ENCODE measurements at regions not wholly inside any gene's neighbourhood (a gene's known extent, or its start where the extent isn't known, plus 50 kb on each side); places are given as distances from the start of the nearest gene placed in this dataset.
"Not testable (repeated sequence)": the region's sequence is repeated elsewhere in the genome, so short reads cannot be mapped to it uniquely, and the experiment has no call there.

DNA sequence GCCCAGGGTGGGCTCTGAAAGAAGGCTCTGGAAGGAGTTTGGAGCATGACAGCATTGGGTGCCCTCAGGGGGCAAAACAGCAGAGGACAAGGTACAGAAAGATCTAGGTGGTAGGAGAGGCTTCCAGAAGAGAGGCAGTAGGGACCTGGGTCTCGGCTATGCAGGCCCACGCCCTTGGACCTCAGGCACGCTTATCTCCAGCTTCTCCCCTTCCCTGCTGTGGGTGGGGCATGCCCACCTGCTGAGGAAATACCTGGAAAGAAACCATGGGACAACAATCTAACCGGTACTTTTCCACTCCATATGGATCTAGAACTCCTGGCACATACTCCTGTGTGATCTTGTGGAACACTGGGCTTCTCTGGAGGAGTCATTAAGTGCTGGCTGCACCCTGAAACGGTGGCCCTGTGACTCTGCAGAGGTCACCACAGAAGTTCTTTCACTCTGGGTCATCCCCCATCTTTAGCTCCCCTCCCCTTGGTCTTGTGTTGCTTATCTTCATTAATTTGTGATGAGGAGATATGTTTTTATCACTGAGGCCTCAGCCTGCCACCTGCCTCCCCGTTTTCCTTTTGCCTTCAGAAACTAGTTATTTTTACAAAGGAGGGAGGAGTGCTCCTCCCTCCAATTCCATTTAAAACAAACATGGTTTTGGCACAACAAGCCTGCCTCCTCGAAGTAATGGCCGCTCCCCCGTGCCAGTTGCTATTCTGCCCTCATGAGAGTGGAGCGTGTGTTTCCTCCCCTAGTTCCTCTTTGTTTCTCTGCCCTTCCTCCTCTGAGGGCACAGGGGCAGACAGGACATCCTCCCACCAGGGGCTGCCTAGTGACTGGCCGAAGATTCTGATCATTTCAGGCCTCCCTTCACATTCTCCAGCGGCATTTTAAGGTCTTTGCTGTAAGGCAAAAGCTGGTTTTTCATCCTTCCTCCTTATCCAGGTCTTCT lies 78.0 kb upstream of the ATP5PO start:
- DNase-seq = no peak

GRCh38 chr21:33992412-33992811 lies 76.8 kb upstream of the ATP5PO start:
- DNase-seq = not testable (repeated sequence)

GRCh38 chr21:33991133-33991532 lies 75.5 kb upstream of the ATP5PO start:
- no peak for DNase-seq

DNA sequence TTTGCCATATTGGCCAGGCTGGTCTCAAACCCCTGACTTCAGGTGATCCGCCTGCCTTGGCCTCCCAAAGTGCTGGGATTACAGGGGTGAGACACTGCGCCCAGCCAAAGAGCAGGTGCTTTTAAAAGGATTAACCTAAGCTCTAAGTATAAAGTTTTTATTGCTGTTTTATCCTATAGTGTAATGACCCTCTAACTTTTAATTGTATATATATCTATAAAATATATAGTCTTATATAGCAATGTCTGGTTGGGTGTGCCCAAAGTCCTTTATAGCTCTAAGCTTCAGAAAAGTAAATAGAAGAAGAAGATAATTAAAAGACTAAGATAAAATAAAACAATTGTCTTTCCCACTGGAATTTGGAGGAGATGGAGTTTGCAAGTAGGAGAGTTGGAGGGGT lies 73.8 kb upstream of the ATP5PO start:
- no peak for DNase-seq

GRCh38 chr21:33988237-33989017 lies 72.8 kb upstream of the ATP5PO start:
- DNase-seq = no peak

- DNase-seq = no peak
Observed at GRCh38 chr21:33987461-33987860, 71.9 kb upstream of the ATP5PO start.

- DNase-seq = no peak
Observed at GRCh38 chr21:33985117-33986050, 69.8 kb upstream of the ATP5PO start.

DNA sequence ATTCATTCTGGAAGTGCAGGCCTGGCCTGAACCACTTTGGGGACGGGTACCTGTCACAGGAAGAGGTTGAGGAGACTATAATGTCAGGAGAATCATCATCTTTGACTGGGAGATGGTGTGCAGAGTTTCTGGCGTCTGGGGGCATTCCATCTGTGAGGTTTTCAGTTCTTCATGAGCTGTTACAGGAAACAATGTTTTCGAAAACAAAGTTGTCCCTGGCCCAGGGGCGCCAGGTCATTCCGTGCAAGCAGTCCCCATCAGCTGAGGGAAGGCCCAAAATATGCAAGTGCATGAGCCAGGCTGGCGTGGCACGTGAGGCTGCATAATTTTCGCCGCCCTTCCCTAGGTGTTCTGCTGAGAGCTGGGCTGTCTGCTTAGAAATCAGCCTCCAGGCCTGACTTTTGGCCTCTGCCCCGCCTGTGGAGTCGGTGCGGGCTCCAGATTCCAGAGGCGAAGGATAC lies 68.4 kb upstream of the ATP5PO start:
- no peak for DNase-seq

- DNase-seq = no peak
Observed at GRCh38 chr21:33981391-33982101, 65.9 kb upstream of the ATP5PO start.

GRCh38 chr21:33980276-33980916 lies 64.8 kb upstream of the ATP5PO start:
- DNase-seq = no peak

DNA sequence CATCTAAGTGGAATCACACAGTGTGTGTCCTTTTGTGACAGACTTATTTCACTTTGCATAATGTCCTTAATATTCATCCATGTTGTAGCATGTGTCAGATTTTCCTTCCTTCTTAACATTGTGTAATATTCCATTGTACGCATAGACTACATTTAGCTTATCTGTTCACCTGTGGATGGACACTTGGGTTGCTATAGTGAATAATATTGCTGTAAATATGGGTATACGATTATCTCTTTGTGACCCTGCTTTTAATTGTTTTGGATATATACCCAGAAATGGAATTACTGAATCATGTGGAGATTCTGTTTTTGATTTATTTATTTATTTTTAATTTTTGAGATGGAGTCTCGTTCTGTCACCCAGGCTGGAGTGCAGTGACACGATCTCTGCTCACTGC lies 63.0 kb upstream of the ATP5PO start:
- no peak for DNase-seq

DNA sequence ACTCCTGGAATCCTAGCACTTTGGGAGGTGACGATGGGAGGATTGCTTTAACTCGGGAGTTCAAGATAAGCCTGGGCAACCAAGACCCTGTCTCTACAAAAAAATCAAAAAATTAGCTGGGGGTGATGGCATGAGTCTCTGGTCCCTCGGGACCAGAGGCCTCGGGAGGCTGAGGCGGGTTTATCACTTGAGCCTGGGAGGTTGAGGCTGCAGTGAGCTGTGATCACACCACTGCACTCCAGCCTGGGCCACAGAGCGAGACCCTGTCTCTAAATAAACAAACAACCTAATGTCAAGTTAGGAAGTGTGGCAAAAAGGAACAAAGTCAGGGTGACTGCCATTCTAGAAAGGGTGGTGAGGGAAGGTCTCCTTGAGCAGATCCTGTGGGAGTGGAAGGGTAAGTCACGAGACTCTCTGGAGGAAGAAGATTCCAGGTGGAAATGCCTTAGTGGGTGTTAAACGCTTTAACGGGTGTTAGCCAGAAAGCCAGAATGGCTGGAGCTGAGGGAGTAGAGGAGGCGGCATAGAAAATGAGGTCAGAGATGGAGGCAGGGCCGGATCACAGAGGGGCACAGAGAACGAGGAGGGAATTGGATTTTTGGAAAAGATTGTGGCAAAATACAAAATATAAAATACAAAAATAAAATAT lies 62.2 kb upstream of the ATP5PO start:
- no peak for DNase-seq

DNA sequence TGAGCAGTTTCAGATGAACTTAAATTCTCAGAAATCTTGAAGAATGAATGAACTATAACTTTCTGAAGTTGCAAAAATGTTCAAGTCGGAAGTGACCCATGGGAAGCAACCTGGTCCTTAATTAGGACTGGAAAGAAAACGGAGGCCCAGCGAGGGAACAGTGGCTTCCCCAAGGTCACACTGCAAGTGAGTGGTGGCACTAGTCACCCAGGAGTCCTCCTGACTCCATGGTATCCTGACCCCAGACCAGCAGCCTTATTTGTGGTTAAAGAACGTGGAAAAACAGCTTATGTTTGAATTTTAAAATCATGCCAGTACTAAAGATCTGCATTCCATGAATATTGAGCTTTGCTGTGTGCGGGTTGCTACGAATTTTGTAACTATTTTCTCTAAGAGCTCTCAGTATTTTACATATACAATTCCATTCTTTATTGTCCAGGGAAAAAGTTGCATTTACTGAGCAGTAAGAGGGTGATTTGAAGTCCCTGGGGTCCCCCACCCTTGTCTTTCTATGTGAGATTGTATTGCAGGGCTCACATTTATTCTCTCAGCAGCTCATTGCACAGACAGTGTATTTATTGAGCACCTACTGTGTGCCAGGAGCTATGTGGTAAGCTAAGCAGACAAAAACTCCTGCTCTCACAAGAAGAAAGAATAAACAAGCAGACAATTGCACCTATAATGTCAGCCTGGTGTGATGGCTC lies 61.6 kb upstream of the ATP5PO start:
- DNase-seq = no peak

GRCh38 chr21:33976082-33977016 lies 60.7 kb upstream of the ATP5PO start:
- no peak for DNase-seq

DNA sequence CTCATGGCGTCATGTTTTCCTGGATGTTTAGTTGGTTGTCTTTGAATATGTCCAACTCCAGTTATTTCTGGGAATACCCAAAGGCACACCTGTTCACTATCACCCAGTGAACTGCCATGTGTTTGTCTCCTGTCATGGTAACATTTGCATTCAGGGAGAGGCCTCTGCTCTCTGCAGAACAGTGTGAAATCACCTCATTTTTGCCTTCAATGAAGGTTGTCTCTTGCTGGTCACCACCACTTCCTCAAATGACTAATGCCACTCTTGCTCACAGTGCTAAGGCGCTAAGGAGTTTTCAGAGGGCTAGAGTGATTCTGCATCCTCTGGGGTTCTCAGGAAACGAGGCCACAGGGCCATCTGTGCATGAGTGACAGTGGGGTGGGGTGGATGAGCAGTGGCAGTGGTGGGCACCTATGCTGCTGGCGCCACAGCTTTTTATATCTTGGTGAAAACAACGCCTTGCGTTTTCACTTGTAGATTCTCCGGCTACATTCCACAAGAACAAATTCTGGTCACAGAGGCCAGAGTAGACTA lies 60.0 kb upstream of the ATP5PO start:
- DNase-seq = no peak

- no peak for DNase-seq
Observed at GRCh38 chr21:33974513-33975468, 59.2 kb upstream of the ATP5PO start.

DNA sequence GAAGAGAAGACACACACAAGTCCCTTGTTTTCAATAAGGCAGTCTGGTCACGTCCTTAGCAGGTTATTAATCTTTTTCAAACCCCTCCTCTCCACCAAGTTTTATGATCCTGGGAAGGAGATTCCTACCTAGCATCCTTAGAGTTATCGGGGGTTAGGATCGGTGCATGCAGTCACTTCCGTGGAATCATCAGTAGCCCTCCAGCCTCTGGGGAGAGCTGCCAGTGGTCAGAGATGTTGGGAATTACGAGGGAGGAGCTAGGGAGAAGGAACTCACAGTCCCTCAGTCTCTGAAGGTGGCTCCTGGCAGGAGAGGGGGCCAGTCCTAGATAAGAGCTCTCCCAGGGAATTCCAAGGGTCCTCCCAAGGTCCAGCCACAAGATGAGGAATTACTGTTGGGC lies 57.7 kb upstream of the ATP5PO start:
- DNase-seq = no peak

DNA sequence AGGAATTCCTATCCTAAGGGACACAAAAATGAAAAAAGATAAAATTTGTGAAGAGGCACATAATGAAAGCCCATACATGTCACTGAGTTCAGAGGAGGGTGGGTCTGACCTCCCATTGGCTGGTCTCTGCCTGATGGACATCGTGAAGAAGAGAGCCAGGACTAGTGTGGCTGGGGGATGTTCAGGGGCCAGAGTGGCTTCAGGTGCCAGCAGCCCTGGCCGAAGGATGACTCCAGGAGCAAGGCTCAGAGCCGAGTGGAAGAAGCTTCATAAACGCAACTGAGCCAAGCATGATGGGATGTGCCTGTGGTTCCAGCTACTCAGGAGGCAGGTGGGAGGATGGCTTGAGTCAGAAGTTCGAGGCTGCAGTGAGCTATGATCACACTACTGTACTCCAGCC lies 56.9 kb upstream of the ATP5PO start:
- DNase-seq = no peak
